NCI-H146 treated with DMSO at 0.1 percent for 48 hours (cell line): ENCODE measurements at regions not wholly inside any gene's neighbourhood (a gene's known extent, or its start where the extent isn't known, plus 50 kb on each side); places are given as distances from the start of the nearest gene placed in this dataset.
"Not testable (repeated sequence)": the region's sequence is repeated elsewhere in the genome, so short reads cannot be mapped to it uniquely, and the experiment has no call there.

Experiments used
- DNase-seq: peaks from one replicate; lab custom pipeline; 2025; ENCODE audit not compliant: unreplicated experiment; lab: John Stamatoyannopoulos, UW

- DNase-seq, result no peak
Measured at GRCh38 chr10:23945845-23946244, 263.1 kb upstream of the KIAA1217 start.

GRCh38 chr10:23951841-23952240 is 257.1 kb upstream of the KIAA1217 start:
- DNase-seq, result no peak

GRCh38 chr10:23955456-23956225 is 253.3 kb upstream of the KIAA1217 start:
- DNase-seq, result no peak

- no peak for DNase-seq
Measured at GRCh38 chr10:23965123-23965522, 243.8 kb upstream of the KIAA1217 start.

GRCh38 chr10:23965880-23966279 is 243.1 kb upstream of the KIAA1217 start:
- no peak for DNase-seq

GRCh38 chr10:23966504-23967051 is 242.4 kb upstream of the KIAA1217 start:
- no peak for DNase-seq

- no peak for DNase-seq
Measured at GRCh38 chr10:23968301-23968700, 240.6 kb upstream of the KIAA1217 start.

GRCh38 chr10:23974746-23975272 is 234.1 kb upstream of the KIAA1217 start:
- no peak for DNase-seq

GRCh38 chr10:23975431-23975830 is 233.5 kb upstream of the KIAA1217 start:
- DNase-seq, result no peak

- DNase-seq, result no peak
Measured at GRCh38 chr10:23976275-23976674, 232.7 kb upstream of the KIAA1217 start.

GRCh38 chr10:23978317-23978716 is 230.6 kb upstream of the KIAA1217 start:
- DNase-seq, result no peak

GRCh38 chr10:23980094-23980493 is 228.8 kb upstream of the KIAA1217 start:
- DNase-seq, result no peak

GRCh38 chr10:23981520-23982309 is 227.2 kb upstream of the KIAA1217 start:
- DNase-seq, result no peak

- not testable (repeated sequence) for DNase-seq
Measured at GRCh38 chr10:23984405-23984804, 224.5 kb upstream of the KIAA1217 start.

GRCh38 chr10:23988006-23988405 is 220.9 kb upstream of the KIAA1217 start:
- no peak for DNase-seq

GRCh38 chr10:23994459-23995046 is 214.4 kb upstream of the KIAA1217 start:
- DNase-seq, result peak; percentile 12

- no peak for DNase-seq
Measured at GRCh38 chr10:23999445-23999844, 209.5 kb upstream of the KIAA1217 start.

- DNase-seq, result no peak
Measured at GRCh38 chr10:24000271-24000813, 208.6 kb upstream of the KIAA1217 start.

GRCh38 chr10:24006741-24007140 is 202.2 kb upstream of the KIAA1217 start:
- no peak for DNase-seq

- no peak for DNase-seq
Measured at GRCh38 chr10:24007359-24007758, 201.6 kb upstream of the KIAA1217 start.
